Adrenal gland (tissue), 5 donors: ENCODE measurements at regions not wholly inside any gene's neighbourhood (a gene's known extent, or its start where the extent isn't known, plus 50 kb on each side); places are given as distances from the start of the nearest gene placed in this dataset.

Experiments used
- POLR2A ChIP-seq, 2 donors: fragments of 450-650 bp; IDR thresholded peaks; one replicate each; pipeline ENCODE4 v1.6.1; 2017; ENCODE audit warnings: antibody characterized with exemption in 2 of 2, mild to moderate bottlenecking in 2 of 2, moderate library complexity in 1 of 2
- TF ChIP-seq, protein P1 (sequence below), 6 experiments: fragments of 450-650 bp in 4 of 6; fragments of 200-600 bp in 2 of 6; sonication (generic) in 1 of 6; IDR thresholded peaks; 1 replicate in 5 of 6; 2 replicates in 1 of 6; pipeline versions ENCODE4 v1.5.1 to v1.8.0; 2016 to 2021; ENCODE audit warnings: antibody characterized with exemption in 6 of 6, mild to moderate bottlenecking in 2 of 6, moderate library complexity in 1 of 6
- donor health status: DM: no; HTN: no; CAD: no.

DNA sequence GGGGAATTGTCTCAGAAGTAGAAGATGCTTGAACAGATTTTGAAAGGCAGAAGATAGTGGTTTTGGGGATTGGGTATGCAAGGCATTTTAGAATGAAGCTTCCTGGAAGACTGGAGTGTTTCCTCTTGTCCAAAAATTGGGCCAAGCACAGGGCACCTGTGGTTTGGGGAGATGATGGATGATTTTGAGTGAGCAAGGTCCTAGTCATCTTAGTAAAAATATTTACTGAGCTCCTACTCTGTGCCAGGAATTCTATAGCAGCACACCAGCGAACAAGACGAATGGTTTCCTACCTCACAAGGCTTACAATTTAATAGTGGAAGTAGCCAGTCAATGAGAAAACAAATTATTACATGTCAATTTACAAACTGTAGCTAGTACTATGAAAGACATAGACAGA is 484.4 kb upstream of the KIF2A start:
- TF ChIP-seq POLR2A (IDR thresholded peaks at IDR 0.05), result no peak
- TF ChIP-seq, protein P1, sequence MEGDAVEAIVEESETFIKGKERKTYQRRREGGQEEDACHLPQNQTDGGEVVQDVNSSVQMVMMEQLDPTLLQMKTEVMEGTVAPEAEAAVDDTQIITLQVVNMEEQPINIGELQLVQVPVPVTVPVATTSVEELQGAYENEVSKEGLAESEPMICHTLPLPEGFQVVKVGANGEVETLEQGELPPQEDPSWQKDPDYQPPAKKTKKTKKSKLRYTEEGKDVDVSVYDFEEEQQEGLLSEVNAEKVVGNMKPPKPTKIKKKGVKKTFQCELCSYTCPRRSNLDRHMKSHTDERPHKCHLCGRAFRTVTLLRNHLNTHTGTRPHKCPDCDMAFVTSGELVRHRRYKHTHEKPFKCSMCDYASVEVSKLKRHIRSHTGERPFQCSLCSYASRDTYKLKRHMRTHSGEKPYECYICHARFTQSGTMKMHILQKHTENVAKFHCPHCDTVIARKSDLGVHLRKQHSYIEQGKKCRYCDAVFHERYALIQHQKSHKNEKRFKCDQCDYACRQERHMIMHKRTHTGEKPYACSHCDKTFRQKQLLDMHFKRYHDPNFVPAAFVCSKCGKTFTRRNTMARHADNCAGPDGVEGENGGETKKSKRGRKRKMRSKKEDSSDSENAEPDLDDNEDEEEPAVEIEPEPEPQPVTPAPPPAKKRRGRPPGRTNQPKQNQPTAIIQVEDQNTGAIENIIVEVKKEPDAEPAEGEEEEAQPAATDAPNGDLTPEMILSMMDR (IDR thresholded peaks at IDR 0.05), result no peak
